GM19324 (cell line): ENCODE measurements at regions not wholly inside any gene's neighbourhood (a gene's known extent, or its start where the extent isn't known, plus 50 kb on each side); places are given as distances from the start of the nearest gene placed in this dataset.

Experiments
- ATAC-seq: cut with Tn5 transposase; IDR thresholded peaks from one replicate; pipeline ENCODE4 v1.9.1; 2021; ENCODE audit warnings: mild to moderate bottlenecking, moderate library complexity; ENCODE audit not compliant: unreplicated experiment, low FRiP score

- ATAC-seq: no peak
Measured at GRCh38 chr20:22005535-22005934, 300.1 kb downstream of the PAX1 start.

- ATAC-seq: no peak
Measured at GRCh38 chr20:22004946-22005345, 299.5 kb downstream of the PAX1 start.

GRCh38 chr20:22003680-22004079, 298.2 kb downstream of the PAX1 start:
- no peak for ATAC-seq

GRCh38 chr20:22001886-22002285, 296.4 kb downstream of the PAX1 start:
- no peak for ATAC-seq

GRCh38 chr20:21995461-21995860, 290.0 kb downstream of the PAX1 start:
- no peak for ATAC-seq

- ATAC-seq: no peak
Measured at GRCh38 chr20:21994203-21994602, 288.7 kb downstream of the PAX1 start.

- no peak for ATAC-seq
Measured at GRCh38 chr20:21982559-21982958, 277.1 kb downstream of the PAX1 start.

GRCh38 chr20:21981597-21982344, 276.3 kb downstream of the PAX1 start:
- no peak for ATAC-seq

GRCh38 chr20:21981179-21981578, 275.7 kb downstream of the PAX1 start:
- no peak for ATAC-seq

- no peak for ATAC-seq
Measured at GRCh38 chr20:21971436-21971835, 266.0 kb downstream of the PAX1 start.

GRCh38 chr20:21968486-21968885, 263.0 kb downstream of the PAX1 start:
- no peak for ATAC-seq

- no peak for ATAC-seq
Measured at GRCh38 chr20:21967481-21967880, 262.0 kb downstream of the PAX1 start.

- no peak for ATAC-seq
Measured at GRCh38 chr20:21956591-21956990, 251.1 kb downstream of the PAX1 start.

GRCh38 chr20:21947406-21947805, 241.9 kb downstream of the PAX1 start:
- ATAC-seq: no peak

- ATAC-seq: no peak
Measured at GRCh38 chr20:21944227-21944626, 238.8 kb downstream of the PAX1 start.

- ATAC-seq: no peak
Measured at GRCh38 chr20:21941941-21942805, 236.7 kb downstream of the PAX1 start.

GRCh38 chr20:21936720-21937380, 231.4 kb downstream of the PAX1 start:
- ATAC-seq: no peak

GRCh38 chr20:21936261-21936660, 230.8 kb downstream of the PAX1 start:
- ATAC-seq: no peak

GRCh38 chr20:21933526-21933925, 228.1 kb downstream of the PAX1 start:
- ATAC-seq: no peak

GRCh38 chr20:21921251-21921650, 215.8 kb downstream of the PAX1 start:
- no peak for ATAC-seq

- no peak for ATAC-seq
Measured at GRCh38 chr20:21920211-21920610, 214.7 kb downstream of the PAX1 start.
